NCI-H1417 (cell line): ENCODE measurements at regions not wholly inside any gene's neighbourhood (a gene's known extent, or its start where the extent isn't known, plus 50 kb on each side); places are given as distances from the start of the nearest gene placed in this dataset.

ENCODE experiments used
- DNase-seq, 3 experiments: peaks; one replicate each; lab custom pipeline; 2025; lab: John Stamatoyannopoulos, UW

- DNase-seq, result no peak
Observed at GRCh38 chr2:7971841-7972240, 710.0 kb upstream of the ID2 start.

GRCh38 chr2:7972670-7973069 lies 709.2 kb upstream of the ID2 start:
- peak in 2 of 3 experiments; percentile 29 to 42 for DNase-seq

DNA sequence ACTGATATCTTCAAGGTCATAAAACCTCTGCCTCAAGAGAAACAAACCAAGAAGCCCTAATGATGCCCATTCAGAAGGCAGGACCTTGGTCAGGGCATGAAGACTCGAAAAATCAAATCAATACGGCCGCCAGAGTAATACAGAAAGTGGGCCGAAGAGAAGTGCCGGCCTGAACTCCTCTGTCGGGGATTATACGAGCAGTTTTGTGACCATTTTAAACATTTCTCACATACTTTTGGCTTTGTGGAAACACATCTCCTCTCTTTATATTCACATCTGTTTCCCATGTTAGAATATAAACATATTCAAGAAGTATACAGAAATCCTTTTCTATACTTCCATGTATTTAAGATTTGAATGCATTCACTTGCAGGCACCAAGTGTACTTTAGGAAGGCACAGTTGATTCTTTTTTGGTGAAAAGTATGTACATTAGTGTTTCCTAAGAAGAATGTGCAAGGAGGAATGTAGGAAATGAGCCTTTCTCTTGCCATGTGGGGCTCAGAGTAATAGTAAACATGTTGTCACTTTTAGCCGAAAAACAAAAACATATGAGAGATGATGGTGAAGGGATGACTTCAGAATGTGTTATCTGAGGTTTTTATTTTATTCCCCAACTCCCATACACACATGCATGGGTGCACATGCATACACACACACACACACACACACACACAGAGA lies 707.9 kb upstream of the ID2 start:
- DNase-seq, result no peak

DNA sequence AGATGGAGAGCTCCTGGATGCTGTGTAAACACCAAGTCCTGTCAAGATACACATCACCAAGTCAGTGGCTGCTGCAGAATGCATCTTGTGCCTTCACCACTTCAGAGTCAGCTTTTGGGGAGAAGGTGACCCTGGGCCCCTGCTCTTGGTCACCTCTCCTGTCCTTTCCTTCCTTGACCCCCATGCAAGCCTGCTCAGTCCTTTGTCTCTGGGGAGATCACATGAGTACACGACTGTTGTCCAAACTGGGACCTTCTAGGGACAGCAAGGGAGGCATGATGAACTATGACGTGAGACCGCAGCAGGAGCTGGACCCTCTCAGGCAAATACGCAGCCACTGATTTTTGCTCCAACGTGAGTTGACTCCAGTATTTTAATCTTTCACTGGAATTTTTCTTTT lies 706.9 kb upstream of the ID2 start:
- DNase-seq, result no peak

- no peak for DNase-seq
Observed at GRCh38 chr2:7976206-7976605, 705.6 kb upstream of the ID2 start.

- DNase-seq, result peak in 1 of 3 experiments; percentile 50
Observed at GRCh38 chr2:7977981-7978380, 703.9 kb upstream of the ID2 start.

DNA sequence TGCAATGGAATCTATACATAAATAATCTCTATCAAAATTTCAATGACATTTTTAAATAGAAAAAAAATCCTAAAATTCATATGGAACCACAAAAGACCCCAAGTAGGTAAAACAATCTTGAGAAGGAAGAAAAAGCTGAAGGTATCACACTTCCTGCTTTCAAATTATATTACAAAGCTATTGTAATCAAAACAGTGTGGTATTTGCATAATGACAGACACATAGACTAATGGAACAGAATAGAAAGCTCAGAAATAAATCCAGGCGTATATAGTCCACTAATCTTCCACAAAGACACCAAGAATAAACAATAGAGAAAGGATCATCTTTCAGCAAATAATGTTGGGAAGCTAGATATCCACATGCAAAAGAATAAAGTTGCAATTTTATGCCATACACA lies 699.8 kb upstream of the ID2 start:
- DNase-seq, result no peak

DNA sequence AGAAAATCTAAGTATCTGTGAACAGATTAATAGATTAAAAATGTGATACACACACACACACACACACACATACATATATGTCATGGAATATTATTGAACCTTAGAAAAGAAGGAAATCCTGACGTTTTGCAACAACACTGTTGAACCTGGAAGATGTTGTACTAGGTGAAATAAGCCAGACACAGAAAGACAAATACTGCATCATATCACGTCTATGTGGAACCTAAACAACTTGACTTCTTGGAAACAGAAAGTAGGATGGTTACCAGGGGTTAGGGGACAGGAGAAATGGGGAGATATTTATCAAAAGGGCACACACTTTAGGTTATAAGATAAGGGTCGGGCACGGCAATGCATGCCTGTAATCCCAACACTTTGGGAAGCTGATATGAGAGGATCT lies 698.4 kb upstream of the ID2 start:
- no peak for DNase-seq

DNA sequence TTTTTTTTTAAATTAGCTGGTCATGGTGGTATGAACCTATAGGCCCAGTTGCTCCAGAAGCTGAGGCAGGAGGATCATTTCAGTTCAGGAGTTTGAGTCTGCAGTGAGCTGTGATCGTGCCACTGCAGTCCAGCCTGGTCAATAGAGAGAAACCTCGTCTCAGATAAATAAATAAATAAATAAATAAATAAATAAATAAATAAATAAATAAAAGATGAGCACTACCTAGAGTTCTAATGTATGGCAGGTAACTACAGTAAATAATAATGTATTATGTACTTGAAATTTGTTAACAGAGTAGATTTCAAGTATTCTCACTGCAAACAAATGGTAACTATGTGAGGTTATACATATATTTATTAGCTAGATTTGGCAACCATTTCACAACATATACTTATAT lies 697.9 kb upstream of the ID2 start:
- DNase-seq, result no peak

- DNase-seq, result no peak
Observed at GRCh38 chr2:7984693-7985353, 697.0 kb upstream of the ID2 start.

DNA sequence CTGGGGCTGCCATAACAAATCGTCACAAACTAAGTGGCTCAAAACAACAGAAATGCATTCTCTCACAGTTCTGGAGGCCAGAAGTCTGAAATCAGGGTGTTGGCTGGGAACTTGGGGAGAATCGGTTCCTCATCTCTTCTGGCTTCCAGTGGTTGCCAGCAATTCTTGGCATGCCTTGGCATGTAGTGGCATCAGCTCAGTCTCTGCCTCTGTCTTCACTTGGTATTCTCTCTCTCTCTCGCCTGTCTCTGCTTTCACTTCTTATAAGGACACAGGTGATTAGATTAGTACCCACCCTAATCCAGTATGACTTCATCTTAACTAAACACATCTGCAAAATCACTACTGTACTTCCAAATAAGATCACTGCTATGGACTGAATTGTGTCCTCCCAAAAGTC lies 695.4 kb upstream of the ID2 start:
- DNase-seq, result no peak

- DNase-seq, result no peak
Observed at GRCh38 chr2:7987992-7988391, 693.9 kb upstream of the ID2 start.

- no peak for DNase-seq
Observed at GRCh38 chr2:7988440-7988839, 693.4 kb upstream of the ID2 start.

DNA sequence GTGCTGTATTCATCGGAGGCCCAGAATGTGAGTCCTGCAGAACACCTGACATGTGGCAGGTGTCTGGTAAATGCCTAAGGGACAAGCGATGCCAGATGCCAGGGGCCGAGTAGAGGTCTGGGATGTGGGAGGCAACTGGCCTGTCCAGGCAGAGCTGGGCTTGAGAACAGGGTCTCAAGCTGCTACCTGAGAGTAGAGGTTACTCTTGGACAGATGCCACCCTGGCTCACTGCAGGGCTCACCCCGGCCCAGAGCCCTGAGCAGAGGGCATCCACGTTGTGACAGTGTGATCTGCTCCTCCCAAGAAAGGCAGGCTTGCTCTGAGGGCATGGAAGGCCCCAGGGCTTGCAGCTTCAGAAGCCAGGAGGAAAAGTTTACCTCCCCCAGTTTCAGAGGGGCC lies 692.0 kb upstream of the ID2 start:
- no peak for DNase-seq

GRCh38 chr2:7992612-7993602 lies 688.9 kb upstream of the ID2 start:
- DNase-seq, result peak in 2 of 3 experiments; percentile 47 to 84

DNA sequence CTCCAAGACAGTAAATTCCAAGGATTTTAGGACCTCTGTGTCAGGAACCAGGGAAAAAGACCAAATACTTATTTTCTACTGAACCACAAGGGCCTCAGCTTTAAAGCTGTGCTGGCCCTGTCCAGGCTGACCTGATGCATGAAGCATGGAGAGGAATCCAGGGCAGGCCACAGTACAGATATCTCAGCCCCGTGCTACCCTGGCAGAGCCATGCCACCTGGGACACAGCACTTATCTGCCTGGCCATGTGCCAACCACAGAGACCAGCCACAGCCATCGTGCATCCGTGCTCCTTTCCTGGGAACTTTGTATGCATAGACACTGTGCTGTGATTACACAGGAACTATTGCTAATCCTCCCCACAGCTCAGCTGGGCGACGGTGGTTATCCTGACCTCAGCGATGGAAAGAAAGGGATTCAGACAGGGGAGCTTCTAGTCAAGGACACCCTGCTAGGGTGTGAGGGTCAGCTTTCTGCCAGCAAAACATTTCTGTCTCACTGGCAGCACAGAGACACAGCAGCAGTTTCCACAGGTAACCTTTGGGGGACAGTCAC lies 687.4 kb upstream of the ID2 start:
- DNase-seq, result peak; percentile 79 to 94 (median 81)

DNA sequence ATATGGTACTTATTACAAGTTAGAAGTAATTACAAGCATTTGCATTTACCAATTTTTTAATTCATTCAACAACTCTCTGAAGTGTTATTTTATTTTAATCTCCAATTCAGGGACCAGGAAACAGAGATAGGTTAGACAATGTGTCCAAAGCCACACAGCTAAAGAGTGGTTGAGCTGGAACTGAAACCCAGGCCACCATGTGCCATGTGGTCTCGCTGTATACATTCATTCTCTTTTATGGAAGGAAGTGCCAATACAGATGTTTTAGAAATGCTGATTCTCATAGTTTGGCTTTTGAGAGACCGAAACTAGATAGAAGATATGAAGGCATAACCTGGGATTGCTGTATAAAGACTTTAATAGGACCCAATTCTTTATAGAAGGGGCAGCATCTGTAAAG lies 684.6 kb upstream of the ID2 start:
- no peak for DNase-seq

GRCh38 chr2:7999683-8000476 lies 682.0 kb upstream of the ID2 start:
- peak in 1 of 3 experiments; percentile 28 for DNase-seq

DNA sequence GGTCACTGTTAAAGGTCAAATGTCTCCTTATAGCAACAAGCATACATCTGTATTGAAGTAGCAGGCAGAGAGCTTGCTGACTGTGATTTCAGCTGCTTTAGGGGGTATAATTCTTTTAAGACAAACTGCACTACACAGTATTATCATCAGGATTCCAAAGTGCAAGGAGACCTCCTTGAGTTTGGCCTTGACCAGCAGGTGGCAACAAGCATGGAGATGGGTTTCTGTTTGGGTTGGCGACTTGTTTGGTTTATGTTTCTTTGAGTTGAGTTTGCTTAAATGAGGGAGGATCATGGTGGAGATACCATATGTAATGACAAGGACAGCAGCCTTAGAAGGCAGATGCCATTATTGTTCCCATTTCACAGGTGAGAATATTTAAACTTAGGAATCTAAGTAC lies 681.0 kb upstream of the ID2 start:
- DNase-seq, result no peak

DNA sequence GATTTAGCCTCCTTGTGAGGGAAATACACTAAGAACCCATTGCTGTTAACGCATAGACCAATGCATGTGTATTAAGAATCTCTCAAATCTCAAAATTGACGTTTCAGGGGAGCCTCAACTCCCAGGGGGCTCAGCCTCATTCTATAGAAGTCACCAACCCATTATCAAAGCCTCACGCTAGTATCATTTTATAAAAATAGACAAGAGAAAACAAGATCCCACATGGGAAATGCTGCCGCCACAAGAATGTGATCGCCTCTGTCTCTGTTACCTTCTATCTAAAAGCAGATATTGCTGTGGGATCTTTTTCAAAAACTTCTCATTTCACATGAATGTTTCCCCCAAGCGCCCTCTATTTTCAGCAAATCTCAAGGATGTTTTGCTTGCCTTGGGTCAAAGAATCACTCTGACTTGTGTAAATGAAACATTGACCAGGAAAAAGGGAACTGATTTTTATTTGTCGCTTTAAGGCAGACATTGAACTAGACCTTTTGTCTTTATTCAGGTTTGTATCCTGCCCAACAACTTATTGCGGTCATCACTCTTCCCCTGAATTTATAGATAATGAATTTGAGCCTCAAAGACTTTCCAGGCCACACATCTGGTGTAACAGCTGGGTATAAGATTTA lies 679.0 kb upstream of the ID2 start:
- no peak for DNase-seq

GRCh38 chr2:8003462-8004075 lies 678.3 kb upstream of the ID2 start:
- peak in 1 of 3 experiments; percentile 52 for DNase-seq
